ENCODE measurements at regions not wholly inside any gene's neighbourhood (a gene's known extent, or its start where the extent isn't known, plus 50 kb on each side); places are given as distances from the start of the nearest gene placed in this dataset.

DNA sequence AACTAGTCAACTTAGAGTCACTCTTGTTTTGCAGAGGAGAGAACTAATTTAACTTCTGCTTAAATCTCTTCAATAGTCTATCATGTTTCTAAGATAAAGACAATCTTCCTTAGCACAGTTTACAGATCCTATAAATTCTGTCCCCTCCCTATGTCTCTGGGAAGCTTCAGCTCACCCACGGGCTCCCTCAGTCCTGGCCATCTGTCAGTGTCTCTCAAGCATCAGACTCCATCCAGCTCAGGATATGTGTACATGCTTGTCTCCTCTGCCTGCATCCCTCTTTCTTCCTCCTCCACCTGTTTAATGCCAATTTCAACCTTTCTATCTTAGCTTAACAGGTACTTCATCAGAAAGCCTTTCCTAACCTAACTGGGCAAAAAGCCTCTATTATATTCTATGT lies 177.1 kb upstream of the PTER start:
- Histone ChIP-seq H3K27me3 (ENCODE audit: control insufficient read depth, insufficient read depth, low read length) (no peaks in the 10 kb centered on the region), H3K9me3 (ENCODE audit: control insufficient read depth, low read depth, low read length) (no peaks in the 10 kb centered on the region), H3K27ac (ENCODE audit: low read length) (no peak overlapping the region), H3K4me1 (ENCODE audit: control insufficient read depth, insufficient read depth, low read length) (no peaks in the 10 kb centered on the region), H3K36me3 (ENCODE audit: control insufficient read depth, insufficient read depth, low read length) (no peaks in the 10 kb centered on the region), H3K4me3 (ENCODE audit: low read length) (no peak overlapping the region)
- no peak for DNase-seq
- WGBS (ENCODE audit: insufficient coverage, low lambda C conversion rate), result no CpG with 5 or more reads among the region's 1 CpG

DNA sequence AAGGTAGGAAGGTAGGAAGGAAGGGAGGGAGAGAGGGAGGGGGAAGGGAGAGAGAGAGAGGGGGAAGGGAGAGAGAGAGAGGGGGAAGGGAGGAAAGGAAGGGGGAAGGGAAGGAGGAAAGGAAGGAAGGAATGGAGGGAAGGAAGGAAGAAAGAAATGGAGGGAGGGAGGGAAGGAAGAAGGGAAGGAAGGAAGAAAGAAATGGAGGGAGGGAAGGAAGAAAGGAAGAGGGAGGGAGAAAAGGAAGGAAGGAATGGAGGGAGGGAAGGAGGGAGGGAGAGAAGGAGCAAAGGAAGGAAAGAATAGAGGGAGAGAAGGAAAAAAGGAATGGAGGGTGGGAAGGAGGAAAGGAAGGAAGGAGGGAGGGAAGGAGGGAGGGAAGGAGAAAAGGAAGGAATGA lies 176.4 kb upstream of the PTER start:
- no peaks in the 10 kb centered on the region for H3K36me3 ChIP-seq (ENCODE audit: control insufficient read depth, insufficient read depth, low read length)
- no peaks in the 10 kb centered on the region for H3K27me3 ChIP-seq (ENCODE audit: control insufficient read depth, insufficient read depth, low read length)
- no peak overlapping the region for H3K4me3 ChIP-seq (ENCODE audit: low read length)
- H3K4me1 ChIP-seq (ENCODE audit: control insufficient read depth, insufficient read depth, low read length), result no peaks in the 10 kb centered on the region
- DNase-seq, result no peak
- no peak overlapping the region for H3K27ac ChIP-seq (ENCODE audit: low read length)
- H3K9me3 ChIP-seq (ENCODE audit: control insufficient read depth, low read depth, low read length), result no peaks in the 10 kb centered on the region

- WGBS (ENCODE audit: insufficient coverage, low lambda C conversion rate), result 80% methylated on average over 1 of the region's 1 CpG
Measured at GRCh38 chr10:16271571-16271970, 165.2 kb upstream of the PTER start.

DNA sequence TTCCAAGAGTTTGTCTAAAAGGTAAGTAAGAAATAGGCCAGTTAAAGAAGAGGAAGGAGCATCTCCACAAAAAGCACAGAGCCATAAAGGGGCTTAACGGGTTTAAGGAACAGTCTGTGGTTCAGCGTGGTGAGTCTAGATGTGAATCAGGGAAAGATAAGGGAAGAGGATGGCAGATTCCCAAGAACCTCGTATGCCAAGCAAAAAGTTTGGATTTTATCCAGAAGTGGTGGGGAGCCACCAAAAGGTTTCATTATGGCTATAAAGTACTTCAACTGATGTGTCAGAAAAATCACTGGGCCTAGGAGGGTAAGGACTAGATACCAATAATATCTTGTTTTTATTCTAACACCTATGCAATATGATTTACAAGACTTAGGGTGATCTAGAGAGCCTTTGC lies 161.9 kb upstream of the PTER start:
- no peak for DNase-seq
- Histone ChIP-seq H3K27ac (ENCODE audit: low read length) (no peak overlapping the region), H3K4me3 (ENCODE audit: low read length) (no peak overlapping the region), H3K27me3 (ENCODE audit: control insufficient read depth, insufficient read depth, low read length) (no peaks in the 10 kb centered on the region), H3K36me3 (ENCODE audit: control insufficient read depth, insufficient read depth, low read length) (no peaks in the 10 kb centered on the region), H3K4me1 (ENCODE audit: control insufficient read depth, insufficient read depth, low read length) (no peaks in the 10 kb centered on the region), H3K9me3 (ENCODE audit: control insufficient read depth, low read depth, low read length) (no peaks in the 10 kb centered on the region)
- 83% methylated on average over 1 of the region's 3 CpGs for WGBS (ENCODE audit: insufficient coverage, low lambda C conversion rate)

More at GRCh38 chr10:16271571-16271970, 165.2 kb upstream of the PTER start:
- Histone ChIP-seq H3K4me1 (ENCODE audit: control insufficient read depth, insufficient read depth, low read length) (no peaks in the 10 kb centered on the region), H3K4me3 (ENCODE audit: low read length) (no peak overlapping the region), H3K9me3 (ENCODE audit: control insufficient read depth, low read depth, low read length) (no peaks in the 10 kb centered on the region), H3K27ac (ENCODE audit: low read length) (no peak overlapping the region), H3K36me3 (ENCODE audit: control insufficient read depth, insufficient read depth, low read length) (no peaks in the 10 kb centered on the region), H3K27me3 (ENCODE audit: control insufficient read depth, insufficient read depth, low read length) (no peaks in the 10 kb centered on the region)
- no peak for DNase-seq

GRCh38 chr10:16280595-16280994 lies 156.2 kb upstream of the PTER start:
- Histone ChIP-seq H3K9me3 (ENCODE audit: control insufficient read depth, low read depth, low read length) (no peaks in the 10 kb centered on the region), H3K36me3 (ENCODE audit: control insufficient read depth, insufficient read depth, low read length) (no peaks in the 10 kb centered on the region), H3K4me3 (ENCODE audit: low read length) (no peak overlapping the region), H3K27me3 (ENCODE audit: control insufficient read depth, insufficient read depth, low read length) (no peaks in the 10 kb centered on the region), H3K27ac (ENCODE audit: low read length) (no peak overlapping the region), H3K4me1 (ENCODE audit: control insufficient read depth, insufficient read depth, low read length) (no peaks in the 10 kb centered on the region)
- DNase-seq, result no peak
- WGBS (ENCODE audit: insufficient coverage, low lambda C conversion rate), result no CpG with 5 or more reads among the region's 4 CpGs

DNA sequence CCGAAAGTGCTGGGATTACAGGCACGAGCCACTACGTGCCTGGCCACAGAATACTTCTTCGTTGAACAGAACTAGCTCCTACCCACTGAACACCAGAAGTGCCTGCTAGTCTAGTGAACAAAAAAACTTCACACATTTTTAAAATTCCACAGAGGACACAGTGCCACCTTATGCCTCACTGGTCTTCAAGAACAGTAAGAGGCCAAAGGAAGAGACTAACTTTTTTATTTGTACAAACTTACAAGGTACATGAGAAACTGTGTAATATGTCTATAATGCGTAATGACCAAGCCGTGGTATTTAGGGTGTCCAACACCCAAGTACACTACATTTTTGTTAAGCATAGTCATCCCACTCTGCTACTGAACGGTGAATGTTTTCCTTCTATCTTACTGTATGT lies 144.4 kb upstream of the PTER start:
- Histone ChIP-seq H3K27me3 (ENCODE audit: control insufficient read depth, insufficient read depth, low read length) (no peaks in the 10 kb centered on the region), H3K27ac (ENCODE audit: low read length) (no peak overlapping the region), H3K9me3 (ENCODE audit: control insufficient read depth, low read depth, low read length) (no peaks in the 10 kb centered on the region), H3K4me3 (ENCODE audit: low read length) (no peak overlapping the region), H3K4me1 (ENCODE audit: control insufficient read depth, insufficient read depth, low read length) (no peaks in the 10 kb centered on the region), H3K36me3 (ENCODE audit: control insufficient read depth, insufficient read depth, low read length) (no peaks in the 10 kb centered on the region)
- 73% methylated on average over 1 of the region's 7 CpGs for WGBS (ENCODE audit: insufficient coverage, low lambda C conversion rate)
- no peak for DNase-seq

DNA sequence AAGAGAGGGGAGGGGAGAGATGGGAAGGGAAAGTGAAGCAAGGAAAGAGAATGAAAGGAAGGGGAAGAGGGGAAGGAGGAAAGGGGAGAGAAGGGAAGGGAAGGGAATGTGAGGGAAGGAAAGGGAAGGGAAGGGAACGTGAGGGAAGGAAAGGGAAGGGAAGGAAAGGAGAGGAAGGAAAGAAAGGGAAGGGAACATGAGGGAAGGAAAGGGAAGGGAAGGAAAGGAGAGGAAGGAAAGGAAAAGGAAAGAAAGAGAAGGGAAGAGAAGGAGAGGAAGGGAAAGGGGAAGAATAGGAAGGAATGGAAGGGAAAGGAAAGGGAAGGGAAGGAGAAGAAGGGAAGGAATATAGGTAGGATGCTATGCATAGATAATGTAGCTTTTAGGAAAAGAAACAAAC lies 139.7 kb upstream of the PTER start:
- no peak for DNase-seq
- H3K27ac ChIP-seq (ENCODE audit: low read length), result no peak overlapping the region
- no peak overlapping the region for H3K4me3 ChIP-seq (ENCODE audit: low read length)
- no peaks in the 10 kb centered on the region for H3K4me1 ChIP-seq (ENCODE audit: control insufficient read depth, insufficient read depth, low read length)
- no peaks in the 10 kb centered on the region for H3K36me3 ChIP-seq (ENCODE audit: control insufficient read depth, insufficient read depth, low read length)
- H3K9me3 ChIP-seq (ENCODE audit: control insufficient read depth, low read depth, low read length), result no peaks in the 10 kb centered on the region
- 74% methylated on average over 1 of the region's 1 CpG for WGBS (ENCODE audit: insufficient coverage, low lambda C conversion rate)
- no peaks in the 10 kb centered on the region for H3K27me3 ChIP-seq (ENCODE audit: control insufficient read depth, insufficient read depth, low read length)

GRCh38 chr10:16297642-16298041 lies 139.2 kb upstream of the PTER start:
- Histone ChIP-seq H3K36me3 (ENCODE audit: control insufficient read depth, insufficient read depth, low read length) (no peaks in the 10 kb centered on the region), H3K4me3 (ENCODE audit: low read length) (no peak overlapping the region), H3K27ac (ENCODE audit: low read length) (no peak overlapping the region), H3K9me3 (ENCODE audit: control insufficient read depth, low read depth, low read length) (no peaks in the 10 kb centered on the region), H3K4me1 (ENCODE audit: control insufficient read depth, insufficient read depth, low read length) (no peaks in the 10 kb centered on the region), H3K27me3 (ENCODE audit: control insufficient read depth, insufficient read depth, low read length) (no peaks in the 10 kb centered on the region)
- no CpG with 5 or more reads among the region's 6 CpGs for WGBS (ENCODE audit: insufficient coverage, low lambda C conversion rate)
- DNase-seq, result no peak

DNA sequence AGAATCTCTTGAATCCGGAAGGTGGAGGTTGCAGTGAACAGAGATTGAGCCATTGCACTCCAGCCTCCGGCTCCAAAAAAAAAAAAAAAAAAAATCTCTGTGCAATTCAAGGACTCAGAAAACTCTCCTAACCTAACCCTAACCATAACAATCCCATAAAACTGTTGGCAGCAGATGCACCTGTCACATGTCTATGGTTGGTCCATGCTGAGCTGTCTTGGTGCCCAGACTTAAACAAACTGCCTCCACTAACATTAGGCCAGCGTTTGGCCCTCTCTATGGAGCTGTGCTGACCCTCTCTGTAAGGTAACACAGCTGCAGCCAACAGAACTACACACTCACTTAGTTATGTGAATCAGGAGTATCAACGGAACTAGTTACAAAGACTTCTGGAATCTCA lies 132.5 kb upstream of the PTER start:
- Histone ChIP-seq H3K9me3 (ENCODE audit: control insufficient read depth, low read depth, low read length) (no peaks in the 10 kb centered on the region), H3K27ac (ENCODE audit: low read length) (no peak overlapping the region), H3K27me3 (ENCODE audit: control insufficient read depth, insufficient read depth, low read length) (no peaks in the 10 kb centered on the region), H3K4me3 (ENCODE audit: low read length) (no peak overlapping the region), H3K4me1 (ENCODE audit: control insufficient read depth, insufficient read depth, low read length) (no peaks in the 10 kb centered on the region), H3K36me3 (ENCODE audit: control insufficient read depth, insufficient read depth, low read length) (no peaks in the 10 kb centered on the region)
- 80% methylated on average over 1 of the region's 4 CpGs for WGBS (ENCODE audit: insufficient coverage, low lambda C conversion rate)
- DNase-seq, result no peak

- Histone ChIP-seq H3K27ac (ENCODE audit: low read length) (no peak overlapping the region), H3K9me3 (ENCODE audit: control insufficient read depth, low read depth, low read length) (no peaks in the 10 kb centered on the region), H3K36me3 (ENCODE audit: control insufficient read depth, insufficient read depth, low read length) (no peaks in the 10 kb centered on the region), H3K4me1 (ENCODE audit: control insufficient read depth, insufficient read depth, low read length) (no peaks in the 10 kb centered on the region), H3K4me3 (ENCODE audit: low read length) (no peak overlapping the region), H3K27me3 (ENCODE audit: control insufficient read depth, insufficient read depth, low read length) (no peaks in the 10 kb centered on the region)
- no peak for DNase-seq
- no CpG with 5 or more reads among the region's 1 CpG for WGBS (ENCODE audit: insufficient coverage, low lambda C conversion rate)
Measured at GRCh38 chr10:16310440-16310839, 126.4 kb upstream of the PTER start.

DNA sequence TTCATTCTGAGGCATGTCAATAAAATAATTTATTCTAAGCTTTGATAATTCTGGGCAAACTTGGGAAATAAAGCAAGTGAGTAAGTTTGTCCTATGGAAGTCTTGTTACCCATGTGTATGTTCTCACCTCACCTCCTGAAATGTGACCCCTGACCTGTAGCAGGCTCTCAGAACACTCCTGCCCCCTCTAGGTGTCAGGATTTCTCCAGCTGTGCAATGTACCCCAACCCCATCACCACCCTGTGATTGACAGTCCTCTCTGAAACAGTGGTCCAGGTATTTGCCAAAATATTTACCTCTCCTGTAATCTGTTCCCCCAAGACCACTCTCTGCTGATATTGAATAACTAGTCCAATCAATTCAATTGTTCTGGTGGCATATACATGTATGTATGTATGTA lies 122.6 kb upstream of the PTER start:
- Histone ChIP-seq H3K9me3 (ENCODE audit: control insufficient read depth, low read depth, low read length) (no peaks in the 10 kb centered on the region), H3K27me3 (ENCODE audit: control insufficient read depth, insufficient read depth, low read length) (no peaks in the 10 kb centered on the region), H3K36me3 (ENCODE audit: control insufficient read depth, insufficient read depth, low read length) (no peaks in the 10 kb centered on the region), H3K4me1 (ENCODE audit: control insufficient read depth, insufficient read depth, low read length) (no peaks in the 10 kb centered on the region), H3K27ac (ENCODE audit: low read length) (no peak overlapping the region), H3K4me3 (ENCODE audit: low read length) (no peak overlapping the region)
- no peak for DNase-seq
